Loucy (cell line): ENCODE measurements at regions not wholly inside any gene's neighbourhood (a gene's known extent, or its start where the extent isn't known, plus 50 kb on each side); places are given as distances from the start of the nearest gene placed in this dataset.

Source experiments
- EZH2phosphoT487 ChIP-seq: fragments of 200-600 bp; IDR thresholded peaks from 2 replicates; pipeline ENCODE4 v1.6.1; 2018; ENCODE audit warnings: antibody characterized with exemption, mild to moderate bottlenecking, moderate library complexity, borderline replicate concordance
- TF ChIP-seq, protein P1 (sequence below): fragments of 200-600 bp; sonication (generic); conservative IDR thresholded peaks from 2 replicates; pipeline ENCODE4 v1.5.1; 2014; ENCODE audit warnings: mild to moderate bottlenecking, antibody characterized with exemption, low read length

DNA sequence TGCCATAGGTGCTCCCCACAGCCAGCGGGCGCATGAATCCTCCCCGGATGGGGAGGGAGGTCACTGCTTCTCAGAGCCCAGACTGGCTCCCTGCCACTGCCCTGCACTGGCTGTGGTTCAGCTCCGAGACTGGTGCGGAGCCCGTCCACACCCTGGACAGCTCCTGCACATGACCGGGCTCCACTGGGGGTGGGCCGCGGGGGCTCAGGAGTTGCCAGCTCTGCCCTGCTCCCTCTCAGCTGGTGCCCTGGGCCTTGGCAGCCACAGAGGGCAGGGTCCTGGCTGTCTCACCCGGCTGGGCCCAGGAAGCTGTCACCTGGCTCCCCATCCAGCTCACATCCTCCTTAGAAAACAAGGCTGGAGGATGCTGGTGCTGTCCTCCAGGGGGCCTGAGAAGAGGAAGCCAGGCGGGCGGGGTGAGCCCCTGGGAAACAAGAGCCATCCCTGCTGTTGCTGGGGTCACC is 64.9 kb upstream of the ADRA2C start:
- TF ChIP-seq, protein P1, sequence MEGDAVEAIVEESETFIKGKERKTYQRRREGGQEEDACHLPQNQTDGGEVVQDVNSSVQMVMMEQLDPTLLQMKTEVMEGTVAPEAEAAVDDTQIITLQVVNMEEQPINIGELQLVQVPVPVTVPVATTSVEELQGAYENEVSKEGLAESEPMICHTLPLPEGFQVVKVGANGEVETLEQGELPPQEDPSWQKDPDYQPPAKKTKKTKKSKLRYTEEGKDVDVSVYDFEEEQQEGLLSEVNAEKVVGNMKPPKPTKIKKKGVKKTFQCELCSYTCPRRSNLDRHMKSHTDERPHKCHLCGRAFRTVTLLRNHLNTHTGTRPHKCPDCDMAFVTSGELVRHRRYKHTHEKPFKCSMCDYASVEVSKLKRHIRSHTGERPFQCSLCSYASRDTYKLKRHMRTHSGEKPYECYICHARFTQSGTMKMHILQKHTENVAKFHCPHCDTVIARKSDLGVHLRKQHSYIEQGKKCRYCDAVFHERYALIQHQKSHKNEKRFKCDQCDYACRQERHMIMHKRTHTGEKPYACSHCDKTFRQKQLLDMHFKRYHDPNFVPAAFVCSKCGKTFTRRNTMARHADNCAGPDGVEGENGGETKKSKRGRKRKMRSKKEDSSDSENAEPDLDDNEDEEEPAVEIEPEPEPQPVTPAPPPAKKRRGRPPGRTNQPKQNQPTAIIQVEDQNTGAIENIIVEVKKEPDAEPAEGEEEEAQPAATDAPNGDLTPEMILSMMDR = no peak
- no peak for TF ChIP-seq EZH2phosphoT487
